Keratinocyte (primary cell): ENCODE measurements at regions not wholly inside any gene's neighbourhood (a gene's known extent, or its start where the extent isn't known, plus 50 kb on each side); places are given as distances from the start of the nearest gene placed in this dataset.
"Not testable (repeated sequence)": the region's sequence is repeated elsewhere in the genome, so short reads cannot be mapped to it uniquely, and the experiment has no call there.

Source experiments
- DNase-seq: peaks from one replicate; pipeline ENCODE4 v3.0.0-alpha.2; 2011; ENCODE audit warnings: low read depth, missing footprints, low spot score
- FAIRE-seq: peaks from 2 replicates; lab custom pipeline; 2011; peaks lifted over from hg19 to GRCh38; lab: Jason Lieb, UNC
- H2AFZ ChIP-seq: 2 replicates; pipeline ENCODE4 v1.6.0; 2012; ENCODE audit warnings: low read length, control low read depth, inconsistent platforms; ENCODE audit not compliant: control insufficient read depth
- H3K27ac ChIP-seq: 2 replicates; pipeline ENCODE4 v1.5.1; 2011; ENCODE audit warnings: low read length; ENCODE audit not compliant: control insufficient read depth, insufficient read depth
- H3K27me3 ChIP-seq: 3 replicates; pipeline ENCODE4 v1.6.0; 2011; ENCODE audit warnings: low read length; ENCODE audit not compliant: control insufficient read depth, insufficient read depth; ENCODE audit errors: extremely low read depth
- H3K36me3 ChIP-seq, 2 experiments: 2 replicates in 1 of 2; 3 replicates in 1 of 2; pipeline ENCODE4 v1.5.1; 2011; ENCODE audit warnings: low read length in 2 of 2, mild to moderate bottlenecking in 1 of 2; ENCODE audit not compliant: control insufficient read depth in 2 of 2, insufficient read depth in 2 of 2; ENCODE audit errors: extremely low read depth in 1 of 2
- H3K4me1 ChIP-seq: 3 replicates; pipeline ENCODE4 v1.5.1; 2011; ENCODE audit warnings: low read length; ENCODE audit not compliant: control insufficient read depth, insufficient read depth; ENCODE audit errors: extremely low read depth
- H3K4me2 ChIP-seq: 3 replicates; pipeline ENCODE4 v1.6.0; 2011; ENCODE audit warnings: low read depth, low read length; ENCODE audit not compliant: control insufficient read depth, insufficient read depth; ENCODE audit errors: extremely low read depth
- H3K4me3 ChIP-seq, 3 experiments: fragments of 200-600 bp in 1 of 3; sonication (generic) in 1 of 3; 2 replicates in 2 of 3; 3 replicates in 1 of 3; pipeline ENCODE4 v1.5.1; 2011 to 2016; ENCODE audit warnings: low read length in 3 of 3, mild to moderate bottlenecking in 3 of 3, control low read depth in 2 of 3, inconsistent platforms in 1 of 3, low read depth in 1 of 3, mixed read lengths in 1 of 3, mixed run types in 1 of 3, moderate library complexity in 1 of 3; ENCODE audit not compliant: control insufficient read depth in 2 of 3, insufficient read depth in 2 of 3; ENCODE audit errors: extremely low read depth in 1 of 3
- H3K79me2 ChIP-seq: 2 replicates; pipeline ENCODE4 v1.6.0; 2012; ENCODE audit warnings: low read length; ENCODE audit not compliant: control insufficient read depth, insufficient read depth
- H3K9ac ChIP-seq: 3 replicates; pipeline ENCODE4 v1.6.0; 2011; ENCODE audit warnings: low read length; ENCODE audit not compliant: control insufficient read depth, insufficient read depth; ENCODE audit errors: extremely low read depth
- H3K9me1 ChIP-seq: 3 replicates; pipeline ENCODE4 v1.6.0; 2011; ENCODE audit warnings: low read length; ENCODE audit not compliant: control insufficient read depth, insufficient read depth; ENCODE audit errors: extremely low read depth
- H3K9me3 ChIP-seq: 2 replicates; pipeline ENCODE4 v1.5.1; 2012; ENCODE audit warnings: low read depth, low read length; ENCODE audit not compliant: control insufficient read depth
- H4K20me1 ChIP-seq: 3 replicates; pipeline ENCODE4 v1.6.0; 2011; ENCODE audit warnings: low read length; ENCODE audit not compliant: control insufficient read depth, insufficient read depth; ENCODE audit errors: extremely low read depth
- CTCF ChIP-seq, 3 experiments: IDR thresholded peaks in 1 of 3; conservative IDR thresholded peaks in 1 of 3; optimal IDR thresholded peaks in 1 of 3; 2 replicates in 2 of 3; 3 replicates in 1 of 3; pipeline versions ENCODE3 to v1.5.1; 2011; ENCODE audit warnings: low read length in 3 of 3, mild to moderate bottlenecking in 3 of 3, moderate library complexity in 2 of 3, control low read depth in 1 of 3, inconsistent platforms in 1 of 3; ENCODE audit not compliant: insufficient read depth in 2 of 3; ENCODE audit errors: extremely low read depth in 1 of 3
- EZH2 ChIP-seq: IDR thresholded peaks from one replicate; pipeline ENCODE4 v1.6.1; 2012; ENCODE audit warnings: inconsistent platforms, mild to moderate bottlenecking, low read length, moderate library complexity
- dilution Hi-C: fragments of 300-500 bp; cut with MboI; formaldehyde crosslinking; loops from one replicate; pipeline ENCODE4 v1.7.0; 2020; ENCODE audit warnings: low sequenced_read_pairs; ENCODE audit not compliant: extremely low pct_ligation_motif_present

- dilution Hi-C loops, result no loop called here
- H3K9ac ChIP-seq, result no peak overlapping the region
- no peaks in the 10 kb centered on the region for H3K4me1 ChIP-seq
- no peak overlapping the region for H3K4me2 ChIP-seq
- H4K20me1 ChIP-seq, result no peaks in the 10 kb centered on the region
- H3K36me3 ChIP-seq, result no peaks in the 10 kb centered on the region
- no peak overlapping the region for H2AFZ ChIP-seq
- no peak overlapping the region for H3K4me3 ChIP-seq
- H3K79me2 ChIP-seq, result no peaks in the 10 kb centered on the region
- H3K27ac ChIP-seq, result no peak overlapping the region
- H3K27me3 ChIP-seq, result no peaks in the 10 kb centered on the region
- no peak for FAIRE-seq
- no peaks in the 10 kb centered on the region for H3K9me1 ChIP-seq
- DNase-seq, result no peak
- TF ChIP-seq CTCF (optimal IDR thresholded peaks at IDR 0.05 in 1 of 3, IDR thresholded peaks at IDR 0.05 in 1 of 3, conservative IDR thresholded peaks at IDR 0.05 in 1 of 3; ENCODE audit: extremely low read depth in 1 of 3, insufficient read depth in 2 of 3, low read length in 3 of 3), result no peak
- no peak for TF ChIP-seq EZH2
- no peaks in the 10 kb centered on the region for H3K9me3 ChIP-seq
Measured at GRCh38 chr4:84126061-84126787, 372.9 kb downstream of the NKX6-1 start.

- no peak overlapping the region for H3K9ac ChIP-seq
- no peak overlapping the region for H3K27ac ChIP-seq
- H3K4me1 ChIP-seq, result no peaks in the 10 kb centered on the region
- no peak overlapping the region for H2AFZ ChIP-seq
- no peaks in the 10 kb centered on the region for H3K79me2 ChIP-seq
- no peaks in the 10 kb centered on the region for H4K20me1 ChIP-seq
- no peak for TF ChIP-seq CTCF (optimal IDR thresholded peaks at IDR 0.05 in 1 of 3, IDR thresholded peaks at IDR 0.05 in 1 of 3, conservative IDR thresholded peaks at IDR 0.05 in 1 of 3; ENCODE audit: extremely low read depth in 1 of 3, insufficient read depth in 2 of 3, low read length in 3 of 3)
- TF ChIP-seq EZH2, result no peak
- H3K36me3 ChIP-seq, result no peaks in the 10 kb centered on the region
- no peaks in the 10 kb centered on the region for H3K27me3 ChIP-seq
- H3K4me2 ChIP-seq, result no peak overlapping the region
- no peak for FAIRE-seq
- dilution Hi-C loops, result no loop called here
- no peak overlapping the region for H3K4me3 ChIP-seq
- no peaks in the 10 kb centered on the region for H3K9me1 ChIP-seq
- no peaks in the 10 kb centered on the region for H3K9me3 ChIP-seq
- DNase-seq, result no peak
Measured at GRCh38 chr4:84110040-84110439, 389.1 kb downstream of the NKX6-1 start.

- H3K27ac ChIP-seq, H3K9me3 ChIP-seq, dilution Hi-C loops, FAIRE-seq, H3K36me3 ChIP-seq, H3K27me3 ChIP-seq, H3K9me1 ChIP-seq, H3K4me2 ChIP-seq, H4K20me1 ChIP-seq, H2AFZ ChIP-seq, H3K4me3 ChIP-seq, DNase-seq, H3K9ac ChIP-seq, H3K4me1 ChIP-seq, H3K79me2 ChIP-seq: not testable (repeated sequence)
Measured at GRCh38 chr4:84101653-84102625, 397.2 kb downstream of the NKX6-1 start.
